Mesendoderm (in vitro differentiated cells): ENCODE measurements at regions not wholly inside any gene's neighbourhood (a gene's known extent, or its start where the extent isn't known, plus 50 kb on each side); places are given as distances from the start of the nearest gene placed in this dataset.

Source experiments
- DNase-seq: peaks from one replicate; pipeline ENCODE4 v3.0.0; 2013
- H2AK5ac ChIP-seq: 2 replicates; pipeline ENCODE4 v1.6.1; 2013; ENCODE audit warnings: low read length, inconsistent platforms
- H2BK120ac ChIP-seq: 2 replicates; pipeline ENCODE4 v1.6.1; 2013; ENCODE audit warnings: low read depth, mild to moderate bottlenecking, low read length, moderate library complexity, mixed read lengths
- H2BK15ac ChIP-seq: replicated peaks from 2 replicates; pipeline ENCODE4 v1.6.1; 2013; ENCODE audit warnings: low read depth, mild to moderate bottlenecking, moderate library complexity
- H2BK5ac ChIP-seq: 2 replicates; pipeline ENCODE4 v1.6.1; 2013; ENCODE audit warnings: low read length, inconsistent platforms
- H3K18ac ChIP-seq: 2 replicates; pipeline ENCODE4 v1.6.1; 2013; ENCODE audit warnings: mild to moderate bottlenecking, low read length, mixed read lengths
- H3K23ac ChIP-seq: one replicate; pipeline ENCODE4 v1.6.1; 2013; ENCODE audit warnings: low read length
- H3K27ac ChIP-seq: 2 replicates; pipeline ENCODE4 v1.5.1; 2013; ENCODE audit warnings: low read depth, mild to moderate bottlenecking, inconsistent platforms, low read length, moderate library complexity
- H3K27me3 ChIP-seq: 2 replicates; pipeline ENCODE4 v1.6.1; 2013; ENCODE audit warnings: low read length, control low read depth, mild to moderate bottlenecking, inconsistent platforms; ENCODE audit not compliant: insufficient read depth, poor library complexity
- H3K36me3 ChIP-seq: 2 replicates; pipeline ENCODE4 v1.6.1; 2013; ENCODE audit warnings: low read length, inconsistent platforms; ENCODE audit not compliant: control insufficient read depth, insufficient read depth
- H3K4ac ChIP-seq: one replicate; pipeline ENCODE4 v1.6.1; 2013; ENCODE audit warnings: low read depth, mild to moderate bottlenecking, low read length, moderate library complexity
- H3K4me1 ChIP-seq: 2 replicates; pipeline ENCODE4 v1.6.1; 2013; ENCODE audit warnings: low read depth, low read length, inconsistent platforms; ENCODE audit not compliant: control insufficient read depth
- H3K4me2 ChIP-seq: 2 replicates; pipeline ENCODE4 v1.6.1; 2013; ENCODE audit warnings: low read length
- H3K4me3 ChIP-seq: 2 replicates; pipeline ENCODE4 v1.5.1; 2013; ENCODE audit warnings: mild to moderate bottlenecking, low read length
- H3K56ac ChIP-seq: one replicate; pipeline ENCODE4 v1.6.1; 2013; ENCODE audit warnings: low read length
- H3K79me1 ChIP-seq: 2 replicates; pipeline ENCODE4 v1.6.1; 2013; ENCODE audit warnings: low read length, inconsistent platforms
- H3K79me2 ChIP-seq: 2 replicates; pipeline ENCODE4 v1.6.1; 2013; ENCODE audit warnings: mild to moderate bottlenecking, low read length; ENCODE audit not compliant: control insufficient read depth, insufficient read depth
- H3K9ac ChIP-seq: 2 replicates; pipeline ENCODE4 v1.6.1; 2013; ENCODE audit warnings: low read length, inconsistent platforms
- H4K5ac ChIP-seq: one replicate; pipeline ENCODE4 v1.6.1; 2013; ENCODE audit warnings: low read length
- H4K8ac ChIP-seq: one replicate; pipeline ENCODE4 v1.6.1; 2013; ENCODE audit warnings: low read depth, mild to moderate bottlenecking, control low read depth, low read length, moderate library complexity
- WGBS: extraction: QIAGEN DNeasy Blood & Tissue Kit; methylation state at CpG from one replicate; pipeline ENCODE4 v1.1.7; 2013; ENCODE audit warnings: low lambda C conversion rate, missing lambda C conversion rate; ENCODE audit not compliant: insufficient coverage; ENCODE audit errors: extremely low coverage; 5-methylcytosine and 5-hydroxymethylcytosine counted together

DNA sequence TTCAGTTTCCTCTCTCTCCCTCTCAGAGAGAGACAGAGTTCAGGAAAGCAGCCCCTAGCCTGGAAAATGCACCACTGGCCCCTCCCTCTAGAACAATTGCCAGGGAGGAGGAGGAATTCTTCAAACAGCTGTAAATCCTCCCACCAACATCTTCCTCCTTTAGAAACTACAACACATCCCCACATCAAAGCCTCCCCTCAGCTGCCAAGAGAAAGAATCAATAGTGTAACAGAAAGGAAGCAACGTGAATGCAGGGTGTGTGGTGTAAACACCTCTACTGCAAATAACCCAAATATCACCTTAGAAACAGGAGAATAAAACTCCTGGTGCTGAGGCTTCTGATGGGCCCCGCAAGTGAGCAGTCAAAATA, 249.9 kb upstream of the GATB start:
- Histone ChIP-seq H4K8ac (no peak overlapping the region), H3K23ac (no peak overlapping the region), H3K79me1 (no peaks in the 10 kb centered on the region), H2BK5ac (no peak overlapping the region), H3K4me2 (no peak overlapping the region), H3K79me2 (no peaks in the 10 kb centered on the region), H3K27me3 (no peaks in the 10 kb centered on the region), H2BK15ac (no peak overlapping the region), H3K4me1 (no peaks in the 10 kb centered on the region), H4K5ac (no peak overlapping the region), H3K9ac (no peak overlapping the region), H3K27ac (no peak overlapping the region), H2BK120ac (no peak overlapping the region), H3K18ac (no peak overlapping the region), H3K36me3 (no peaks in the 10 kb centered on the region), H2AK5ac (no peak overlapping the region), H3K4ac (no peak overlapping the region), H3K4me3 (no peak overlapping the region), H3K56ac (no peak overlapping the region)
- WGBS: no CpG with 5 or more reads among the region's 2 CpGs
- no peak for DNase-seq

DNA sequence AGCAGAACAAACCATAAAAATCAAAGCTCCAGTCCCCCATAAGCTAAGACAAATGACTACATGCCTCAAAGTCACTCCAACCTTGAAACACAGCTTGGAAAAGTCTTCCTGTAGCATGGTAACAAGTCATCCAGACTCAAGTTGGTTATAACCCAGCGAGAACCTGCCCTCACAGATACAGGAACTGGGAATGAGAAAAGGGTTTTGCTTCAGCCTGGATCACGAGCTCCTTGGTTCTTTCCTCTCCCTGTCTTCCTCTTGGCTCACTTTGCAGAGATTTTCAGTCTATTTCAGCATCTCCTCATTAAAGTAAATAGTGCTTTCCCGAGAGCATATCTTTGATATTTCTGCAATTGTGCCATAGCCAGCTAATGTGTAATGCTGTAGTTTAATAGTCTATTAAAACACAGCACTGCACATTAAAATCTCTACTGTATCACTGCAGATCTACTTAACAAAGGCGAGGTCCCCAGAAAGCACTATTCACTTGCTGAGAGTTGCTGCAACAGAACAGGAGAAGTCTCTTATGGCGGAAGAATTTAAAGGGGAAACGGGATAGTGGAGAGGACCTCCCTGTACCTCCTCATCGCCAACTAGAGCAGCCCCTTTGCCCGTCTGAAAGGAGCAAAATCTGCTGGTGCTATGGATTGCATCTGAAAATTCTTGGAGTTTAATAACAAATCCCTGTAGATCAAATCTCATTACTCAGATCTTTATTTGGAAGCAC, 249.3 kb upstream of the GATB start:
- no peak for DNase-seq
- Histone ChIP-seq H4K5ac (no peak overlapping the region), H3K4me2 (no peak overlapping the region), H3K4ac (no peak overlapping the region), H2BK5ac (no peak overlapping the region), H3K56ac (no peak overlapping the region), H2BK120ac (no peak overlapping the region), H4K8ac (no peak overlapping the region), H3K36me3 (no peaks in the 10 kb centered on the region), H3K4me1 (no peaks in the 10 kb centered on the region), H2AK5ac (no peak overlapping the region), H2BK15ac (no peak overlapping the region), H3K27me3 (no peaks in the 10 kb centered on the region), H3K79me1 (no peaks in the 10 kb centered on the region), H3K23ac (no peak overlapping the region), H3K18ac (no peak overlapping the region), H3K27ac (no peak overlapping the region), H3K4me3 (no peak overlapping the region), H3K79me2 (no peaks in the 10 kb centered on the region), H3K9ac (no peak overlapping the region)
- no CpG with 5 or more reads among the region's 8 CpGs for WGBS

DNA sequence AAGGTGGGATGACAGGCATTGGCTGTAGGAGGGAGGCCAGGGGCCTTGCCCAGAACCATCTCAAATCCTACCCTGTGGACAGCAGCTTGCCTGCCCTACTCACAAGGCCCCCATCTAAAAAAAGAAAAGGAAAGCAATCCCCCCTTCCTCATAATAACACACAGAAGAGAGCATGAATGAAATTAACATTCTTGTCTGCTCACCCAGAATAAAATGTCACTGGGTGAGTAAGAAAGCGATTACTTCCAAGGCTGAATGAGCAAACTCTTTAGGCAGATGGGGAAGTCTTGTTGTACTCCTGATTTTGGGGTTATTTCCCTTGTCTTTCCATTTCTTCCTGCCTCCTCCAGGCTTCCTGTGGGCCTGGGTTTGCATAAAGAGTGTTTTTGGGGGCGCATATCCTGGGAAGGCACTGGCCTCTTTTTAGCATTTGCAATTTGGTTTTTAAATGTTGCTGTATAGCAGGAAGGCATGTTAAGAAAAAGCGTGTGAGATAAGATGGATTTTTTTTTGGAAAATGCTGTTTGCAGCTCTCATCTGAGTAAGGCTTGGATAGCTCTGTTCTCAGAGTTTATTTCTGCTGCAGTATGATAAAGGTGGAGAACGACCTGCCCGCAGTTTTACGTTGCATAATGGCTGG, 248.3 kb upstream of the GATB start:
- H4K8ac ChIP-seq: no peak overlapping the region
- no peak overlapping the region for H2BK15ac ChIP-seq
- H3K18ac ChIP-seq: no peak overlapping the region
- DNase-seq: no peak
- no peak overlapping the region for H3K27ac ChIP-seq
- no peak overlapping the region for H4K5ac ChIP-seq
- no peak overlapping the region for H3K23ac ChIP-seq
- H3K27me3 ChIP-seq: no peaks in the 10 kb centered on the region
- no peak overlapping the region for H3K9ac ChIP-seq
- no peaks in the 10 kb centered on the region for H3K79me2 ChIP-seq
- H3K4me2 ChIP-seq: no peak overlapping the region
- H2BK120ac ChIP-seq: no peak overlapping the region
- H3K4ac ChIP-seq: no peak overlapping the region
- no peaks in the 10 kb centered on the region for H3K79me1 ChIP-seq
- no peaks in the 10 kb centered on the region for H3K36me3 ChIP-seq
- no peak overlapping the region for H2BK5ac ChIP-seq
- no peak overlapping the region for H3K56ac ChIP-seq
- H2AK5ac ChIP-seq: no peak overlapping the region
- no peaks in the 10 kb centered on the region for H3K4me1 ChIP-seq
- no CpG with 5 or more reads among the region's 6 CpGs for WGBS
- H3K4me3 ChIP-seq: no peak overlapping the region

DNA sequence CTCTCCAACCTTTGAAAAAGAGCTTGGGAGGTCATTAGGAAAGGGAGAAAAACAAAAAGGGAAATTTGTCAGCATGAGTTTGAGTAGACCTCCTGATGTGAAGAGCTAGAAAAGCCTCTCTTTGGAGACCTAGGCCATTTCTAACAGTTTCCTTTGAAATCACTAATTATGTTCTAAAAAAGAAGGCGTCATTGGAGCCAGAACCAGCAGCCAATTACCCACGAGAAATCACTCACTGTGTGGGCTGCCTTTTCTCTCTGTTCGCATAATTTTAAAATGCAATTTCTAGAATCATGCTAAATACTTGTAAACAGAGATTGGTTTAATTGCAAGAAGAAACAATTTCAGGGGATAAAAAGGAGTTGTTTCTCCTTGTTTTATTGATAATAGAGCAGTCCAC, 246.3 kb upstream of the GATB start:
- Histone ChIP-seq H3K23ac (no peak overlapping the region), H3K4me2 (no peak overlapping the region), H2BK5ac (no peak overlapping the region), H4K5ac (no peak overlapping the region), H2BK120ac (no peak overlapping the region), H3K9ac (no peak overlapping the region), H3K4me1 (no peaks in the 10 kb centered on the region), H3K18ac (no peak overlapping the region), H3K4ac (no peak overlapping the region), H3K4me3 (no peak overlapping the region), H4K8ac (no peak overlapping the region), H3K56ac (no peak overlapping the region), H3K79me2 (no peaks in the 10 kb centered on the region), H3K36me3 (no peaks in the 10 kb centered on the region), H2BK15ac (no peak overlapping the region), H3K27ac (no peak overlapping the region), H3K27me3 (no peaks in the 10 kb centered on the region), H2AK5ac (no peak overlapping the region), H3K79me1 (no peaks in the 10 kb centered on the region)
- no CpG with 5 or more reads among the region's 3 CpGs for WGBS
- DNase-seq: no peak

DNA sequence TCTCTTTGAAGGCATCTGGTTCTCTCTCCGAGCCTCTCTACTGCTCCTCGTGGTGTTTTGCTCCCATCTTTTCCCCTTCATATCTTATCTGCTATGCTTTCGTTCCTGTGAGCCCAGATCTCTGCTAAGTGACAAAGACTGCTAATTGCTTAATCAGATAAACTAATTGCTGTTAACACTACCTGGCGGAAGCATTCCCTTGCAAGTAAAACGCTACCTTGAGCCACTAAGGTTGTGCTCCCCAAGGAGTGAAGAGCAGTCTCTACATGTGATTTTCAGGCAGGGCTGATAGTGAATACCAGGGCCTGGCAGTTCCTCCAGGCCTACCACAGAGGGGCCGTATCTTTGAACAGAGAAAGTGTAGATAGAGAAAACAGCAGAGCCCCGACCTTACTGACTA, 244.0 kb upstream of the GATB start:
- Histone ChIP-seq H3K4ac (no peak overlapping the region), H4K8ac (no peak overlapping the region), H3K36me3 (no peaks in the 10 kb centered on the region), H3K4me1 (no peaks in the 10 kb centered on the region), H3K4me3 (no peak overlapping the region), H3K79me1 (no peaks in the 10 kb centered on the region), H2BK120ac (no peak overlapping the region), H3K23ac (no peak overlapping the region), H2AK5ac (no peak overlapping the region), H2BK5ac (no peak overlapping the region), H3K27ac (no peak overlapping the region), H3K56ac (no peak overlapping the region), H3K4me2 (no peak overlapping the region), H2BK15ac (no peak overlapping the region), H3K79me2 (no peaks in the 10 kb centered on the region), H4K5ac (no peak overlapping the region), H3K18ac (no peak overlapping the region), H3K9ac (no peak overlapping the region), H3K27me3 (no peaks in the 10 kb centered on the region)
- no CpG with 5 or more reads among the region's 7 CpGs for WGBS
- DNase-seq: peak; percentile 97

DNA sequence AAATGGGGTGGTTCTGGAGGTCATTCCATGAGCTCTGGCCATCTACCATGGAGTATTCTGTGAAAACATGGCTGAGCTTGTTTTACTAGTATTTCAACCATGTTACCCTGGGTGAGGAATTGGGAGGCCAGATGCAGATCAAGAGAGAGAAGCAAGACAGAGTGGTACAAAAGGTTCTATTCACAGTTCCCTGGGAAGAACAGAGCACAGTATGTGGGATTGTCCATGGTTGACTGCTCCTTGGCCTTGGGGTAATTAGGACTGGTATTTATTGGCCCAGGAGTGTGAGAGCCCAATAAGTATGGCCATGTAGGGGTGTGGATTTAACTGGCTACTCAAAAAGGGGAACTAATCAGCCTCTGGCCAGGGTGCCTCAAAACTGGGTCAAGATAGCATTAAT, 239.7 kb upstream of the GATB start:
- Histone ChIP-seq H4K5ac (no peak overlapping the region), H3K23ac (no peak overlapping the region), H3K79me2 (no peaks in the 10 kb centered on the region), H3K79me1 (no peaks in the 10 kb centered on the region), H3K36me3 (no peaks in the 10 kb centered on the region), H3K4me1 (no peaks in the 10 kb centered on the region), H3K4ac (no peak overlapping the region), H3K27ac (no peak overlapping the region), H2AK5ac (no peak overlapping the region), H3K18ac (no peak overlapping the region), H2BK5ac (no peak overlapping the region), H2BK15ac (no peak overlapping the region), H3K4me3 (no peak overlapping the region), H2BK120ac (no peak overlapping the region), H4K8ac (no peak overlapping the region), H3K9ac (no peak overlapping the region), H3K4me2 (no peak overlapping the region), H3K56ac (no peak overlapping the region), H3K27me3 (no peaks in the 10 kb centered on the region)
- no peak for DNase-seq
